HepG2 (cell line): ENCODE measurements at regions not wholly inside any gene's neighbourhood (a gene's known extent, or its start where the extent isn't known, plus 50 kb on each side); places are given as distances from the start of the nearest gene placed in this dataset.

Experiments used
- ATAC-seq: fragments of 200-7000 bp; cut with Tn5 transposase; 3 replicates; pipeline ENCODE4 v1.9.1; 2020; ENCODE audit warnings: mild to moderate bottlenecking, moderate library complexity
- BruUV-seq: library from RNA; stranded (reverse); fragments of 400-500 nt; replicated peaks from 2 replicates; lab custom pipeline; 2021; lab: Mats Ljungman, UMichigan
- CTCF ChIA-PET: fragments of 300-600 bp; formaldehyde crosslinking; extraction: SDS; loops from one replicate; lab custom pipeline; 2021; ENCODE audit warnings: low total read pairs, inconsistent platforms, low intra/inter-chr PET ratio; lab: Yijun Ruan, JAX
- POLR2A ChIA-PET: fragments of 350-600 bp; sonication (Branson Sonifier 250); formaldehyde crosslinking; loops from one replicate; lab custom pipeline; 2020; ENCODE audit warnings: antibody characterized with exemption, inconsistent platforms; lab: Yijun Ruan, JAX
- DNase-seq: peaks from one replicate; pipeline ENCODE4 v3.0.0-alpha.2; 2015; ENCODE audit warnings: low spot score
- FAIRE-seq: peaks from 3 replicates; lab custom pipeline; 2011; peaks lifted over from hg19 to GRCh38; lab: Jason Lieb, UNC
- H2AFZ ChIP-seq: one replicate; pipeline ENCODE4 v1.6.1; 2011; ENCODE audit warnings: low read length, inconsistent platforms
- H3K27ac ChIP-seq: fragments of 300-600 bp; 3 replicates; pipeline ENCODE4 v1.8.0; 2011; ENCODE audit warnings: mixed run types, mild to moderate bottlenecking, mixed read lengths, low read length, inconsistent platforms; ENCODE audit not compliant: insufficient read depth; ENCODE audit errors: extremely low read length
- H3K27me3 ChIP-seq, 2 experiments: fragments of 200-600 bp in 1 of 2; 2 replicates in 1 of 2; 3 replicates in 1 of 2; pipeline versions ENCODE4 v1.6.0 to v1.8.0; 2011; ENCODE audit warnings: low read length in 2 of 2, mild to moderate bottlenecking in 2 of 2, moderate library complexity in 2 of 2, inconsistent platforms in 1 of 2; ENCODE audit not compliant: insufficient read depth in 2 of 2, control insufficient read depth in 1 of 2
- H3K36me3 ChIP-seq, 2 experiments: fragments of 200-600 bp in 1 of 2; replicated peaks in 1 of 2; 2 replicates in 1 of 2; 3 replicates in 1 of 2; pipeline versions ENCODE4 v1.5.1 to v1.8.0; 2011; ENCODE audit warnings: low read length in 2 of 2, inconsistent platforms in 1 of 2; ENCODE audit not compliant: insufficient read depth in 2 of 2, control insufficient read depth in 1 of 2
- H3K4me1 ChIP-seq: 2 replicates; pipeline ENCODE4 v1.5.1; 2012; ENCODE audit warnings: low read length, inconsistent platforms; ENCODE audit not compliant: insufficient read depth
- H3K4me2 ChIP-seq: 2 replicates; pipeline ENCODE4 v1.6.0; 2011; ENCODE audit warnings: low read depth, low read length, inconsistent platforms
- H3K4me3 ChIP-seq, 3 experiments: fragments of 200-600 bp in 1 of 3; sonication (generic), shearing (Covaris generic) in 1 of 3; replicated peaks in 1 of 3; 2 replicates each; pipeline ENCODE4 v1.5.1; 2011 to 2016; ENCODE audit warnings: low read length in 3 of 3, inconsistent platforms in 2 of 3, low read depth in 2 of 3, mild to moderate bottlenecking in 2 of 3, control low read depth in 1 of 3, mixed read lengths in 1 of 3; ENCODE audit not compliant: insufficient read depth in 1 of 3
- H3K79me2 ChIP-seq: one replicate; pipeline ENCODE4 v1.6.1; 2011; ENCODE audit warnings: low read length, inconsistent platforms; ENCODE audit not compliant: insufficient read depth
- H3K9ac ChIP-seq: 2 replicates; pipeline ENCODE4 v1.6.0; 2011; ENCODE audit warnings: mild to moderate bottlenecking, low read depth, low read length, inconsistent platforms; ENCODE audit not compliant: insufficient read depth
- H3K9me3 ChIP-seq: 2 replicates; pipeline ENCODE4 v1.5.1; 2012; ENCODE audit warnings: mild to moderate bottlenecking, low read length
- H4K20me1 ChIP-seq: 2 replicates; pipeline ENCODE4 v1.6.0; 2011; ENCODE audit warnings: inconsistent platforms, mild to moderate bottlenecking, low read length, moderate library complexity; ENCODE audit not compliant: insufficient read depth
- EP300 ChIP-seq, 3 experiments: sonication (generic) in 1 of 3; formaldehyde crosslinking in 1 of 3; IDR thresholded peaks; 2 replicates each; pipeline versions ENCODE4 v1.5.1 to v1.6.1; 2011 to 2020; ENCODE audit warnings: low read depth in 2 of 3, low read length in 2 of 3, borderline replicate concordance in 1 of 3, improper control_type of control experiment in 1 of 3, mild to moderate bottlenecking in 1 of 3, missing genetic modification reagents in 1 of 3, moderate library complexity in 1 of 3
- GABPB1 ChIP-seq: IDR thresholded peaks from 2 replicates; pipeline ENCODE4 v1.6.1; 2016; ENCODE audit warnings: mild to moderate bottlenecking, missing genetic modification reagents, moderate library complexity, missing compliant biosample characterization
- KLF12 ChIP-seq: sonication (generic); formaldehyde crosslinking; IDR thresholded peaks from 2 replicates; pipeline ENCODE4 v1.4.0; 2020; ENCODE audit warnings: missing genetic modification reagents, borderline replicate concordance
- TBX3 ChIP-seq: fragments of 450-650 bp; IDR thresholded peaks from 2 replicates; pipeline ENCODE4 v1.6.1; 2017; ENCODE audit warnings: antibody characterized with exemption, mild to moderate bottlenecking, inconsistent platforms, borderline replicate concordance
- U2AF1 ChIP-seq: fragments of 200-400 bp; formaldehyde crosslinking; optimal IDR thresholded peaks from 2 replicates; pipeline ENCODE3; 2017; ENCODE audit warnings: mild to moderate bottlenecking, low read depth, low read length
- ZNF34 ChIP-seq: sonication (generic); formaldehyde crosslinking; IDR thresholded peaks from 2 replicates; pipeline ENCODE4 v1.4.0; 2020; ENCODE audit warnings: mild to moderate bottlenecking, missing genetic modification reagents, borderline replicate concordance
- WGBS: methylation state at CpG from one replicate; pipeline ENCODE4 v1.1.6; 2017; ENCODE audit warnings: low lambda C conversion rate; 5-methylcytosine and 5-hydroxymethylcytosine counted together
- in situ Hi-C: cut with HindIII; loops from 2 replicates; pipeline ENCODE4 v1.10.0; 2017; ENCODE audit warnings: low pct_unique_long_range_greater_than_20kb; ENCODE audit not compliant: extremely low pct_ligation_motif_present
- intact Hi-C: fragments of 100-400 bp; cut with micrococcal nuclease; formaldehyde crosslinking; loops from one replicate; pipeline ENCODE4 v1.10.0; 2022; ENCODE audit not compliant: unreplicated experiment
- TF ChIP-seq, protein P1 (sequence below): sonication (generic); formaldehyde crosslinking; IDR thresholded peaks from 2 replicates; pipeline ENCODE4 v1.5.0; 2020; ENCODE audit warnings: missing genetic modification reagents
- TF ChIP-seq, protein P2 (sequence below): sonication (generic); formaldehyde crosslinking; IDR thresholded peaks from 2 replicates; pipeline ENCODE4 v1.9.0; 2022; ENCODE audit warnings: low read depth, missing genetic modification reagents
- TF ChIP-seq, protein P3 (sequence below): sonication (generic); formaldehyde crosslinking; IDR thresholded peaks from 2 replicates; pipeline ENCODE4 v1.4.0; 2020; ENCODE audit warnings: mild to moderate bottlenecking, missing genetic modification reagents
- TF ChIP-seq, protein P4 (sequence below): sonication (generic); formaldehyde crosslinking; IDR thresholded peaks from 2 replicates; pipeline ENCODE4 v1.4.0; 2020; ENCODE audit warnings: missing genetic modification reagents, borderline replicate concordance
- TF ChIP-seq, protein P5 (sequence below): sonication (generic); formaldehyde crosslinking; IDR thresholded peaks from 2 replicates; pipeline ENCODE4 v1.8.0; 2023; ENCODE audit warnings: mild to moderate bottlenecking, missing genetic modification reagents

DNA sequence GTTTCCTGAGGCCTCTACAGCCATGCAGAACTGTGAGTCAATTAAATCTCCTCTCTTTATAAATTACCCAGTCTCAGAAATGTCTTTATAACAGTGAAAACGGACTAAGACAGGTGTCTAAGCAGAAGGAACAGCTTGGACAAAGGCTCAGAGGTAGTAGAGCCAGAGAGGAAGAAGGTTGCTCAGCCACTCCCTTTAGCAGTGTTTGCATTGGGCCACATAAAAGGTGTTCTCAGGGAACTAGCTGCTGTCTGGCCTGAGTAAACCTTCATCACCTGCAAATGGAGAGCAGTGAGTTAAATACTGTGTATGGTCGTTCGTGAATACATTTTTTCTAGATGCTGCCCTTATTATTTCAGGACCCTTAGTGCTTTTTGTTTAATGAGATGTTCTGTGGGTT is 383.4 kb downstream of the EFNB2 start:
- in situ Hi-C loops (no loop called here), intact Hi-C loops (no loop called here)
- H3K9ac ChIP-seq, result no peak overlapping the region
- TF ChIP-seq KLF12 (CRISPR knock-in tag), result no peak
- TF ChIP-seq ZNF34 (CRISPR knock-in tag), result no peak
- no peak for TF ChIP-seq U2AF1
- no peak for TF ChIP-seq EP300 (IDR thresholded peaks at IDR 0.05; ENCODE audit: low read depth in 2 of 2, low read length in 2 of 2)
- no peak for TF ChIP-seq EP300 (CRISPR knock-in tag; IDR thresholded peaks at IDR 0.05; ENCODE audit: borderline replicate concordance)
- TF ChIP-seq, protein P1, sequence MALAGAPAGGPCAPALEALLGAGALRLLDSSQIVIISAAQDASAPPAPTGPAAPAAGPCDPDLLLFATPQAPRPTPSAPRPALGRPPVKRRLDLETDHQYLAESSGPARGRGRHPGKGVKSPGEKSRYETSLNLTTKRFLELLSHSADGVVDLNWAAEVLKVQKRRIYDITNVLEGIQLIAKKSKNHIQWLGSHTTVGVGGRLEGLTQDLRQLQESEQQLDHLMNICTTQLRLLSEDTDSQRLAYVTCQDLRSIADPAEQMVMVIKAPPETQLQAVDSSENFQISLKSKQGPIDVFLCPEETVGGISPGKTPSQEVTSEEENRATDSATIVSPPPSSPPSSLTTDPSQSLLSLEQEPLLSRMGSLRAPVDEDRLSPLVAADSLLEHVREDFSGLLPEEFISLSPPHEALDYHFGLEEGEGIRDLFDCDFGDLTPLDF (CRISPR knock-in tag), result no peak
- TF ChIP-seq, protein P2, sequence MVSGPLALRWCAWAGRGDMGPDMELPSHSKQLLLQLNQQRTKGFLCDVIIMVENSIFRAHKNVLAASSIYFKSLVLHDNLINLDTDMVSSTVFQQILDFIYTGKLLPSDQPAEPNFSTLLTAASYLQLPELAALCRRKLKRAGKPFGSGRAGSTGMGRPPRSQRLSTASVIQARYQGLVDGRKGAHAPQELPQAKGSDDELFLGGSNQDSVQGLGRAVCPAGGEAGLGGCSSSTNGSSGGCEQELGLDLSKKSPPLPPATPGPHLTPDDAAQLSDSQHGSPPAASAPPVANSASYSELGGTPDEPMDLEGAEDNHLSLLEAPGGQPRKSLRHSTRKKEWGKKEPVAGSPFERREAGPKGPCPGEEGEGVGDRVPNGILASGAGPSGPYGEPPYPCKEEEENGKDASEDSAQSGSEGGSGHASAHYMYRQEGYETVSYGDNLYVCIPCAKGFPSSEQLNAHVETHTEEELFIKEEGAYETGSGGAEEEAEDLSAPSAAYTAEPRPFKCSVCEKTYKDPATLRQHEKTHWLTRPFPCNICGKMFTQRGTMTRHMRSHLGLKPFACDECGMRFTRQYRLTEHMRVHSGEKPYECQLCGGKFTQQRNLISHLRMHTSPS, result no peak
- TF ChIP-seq, protein P3, sequence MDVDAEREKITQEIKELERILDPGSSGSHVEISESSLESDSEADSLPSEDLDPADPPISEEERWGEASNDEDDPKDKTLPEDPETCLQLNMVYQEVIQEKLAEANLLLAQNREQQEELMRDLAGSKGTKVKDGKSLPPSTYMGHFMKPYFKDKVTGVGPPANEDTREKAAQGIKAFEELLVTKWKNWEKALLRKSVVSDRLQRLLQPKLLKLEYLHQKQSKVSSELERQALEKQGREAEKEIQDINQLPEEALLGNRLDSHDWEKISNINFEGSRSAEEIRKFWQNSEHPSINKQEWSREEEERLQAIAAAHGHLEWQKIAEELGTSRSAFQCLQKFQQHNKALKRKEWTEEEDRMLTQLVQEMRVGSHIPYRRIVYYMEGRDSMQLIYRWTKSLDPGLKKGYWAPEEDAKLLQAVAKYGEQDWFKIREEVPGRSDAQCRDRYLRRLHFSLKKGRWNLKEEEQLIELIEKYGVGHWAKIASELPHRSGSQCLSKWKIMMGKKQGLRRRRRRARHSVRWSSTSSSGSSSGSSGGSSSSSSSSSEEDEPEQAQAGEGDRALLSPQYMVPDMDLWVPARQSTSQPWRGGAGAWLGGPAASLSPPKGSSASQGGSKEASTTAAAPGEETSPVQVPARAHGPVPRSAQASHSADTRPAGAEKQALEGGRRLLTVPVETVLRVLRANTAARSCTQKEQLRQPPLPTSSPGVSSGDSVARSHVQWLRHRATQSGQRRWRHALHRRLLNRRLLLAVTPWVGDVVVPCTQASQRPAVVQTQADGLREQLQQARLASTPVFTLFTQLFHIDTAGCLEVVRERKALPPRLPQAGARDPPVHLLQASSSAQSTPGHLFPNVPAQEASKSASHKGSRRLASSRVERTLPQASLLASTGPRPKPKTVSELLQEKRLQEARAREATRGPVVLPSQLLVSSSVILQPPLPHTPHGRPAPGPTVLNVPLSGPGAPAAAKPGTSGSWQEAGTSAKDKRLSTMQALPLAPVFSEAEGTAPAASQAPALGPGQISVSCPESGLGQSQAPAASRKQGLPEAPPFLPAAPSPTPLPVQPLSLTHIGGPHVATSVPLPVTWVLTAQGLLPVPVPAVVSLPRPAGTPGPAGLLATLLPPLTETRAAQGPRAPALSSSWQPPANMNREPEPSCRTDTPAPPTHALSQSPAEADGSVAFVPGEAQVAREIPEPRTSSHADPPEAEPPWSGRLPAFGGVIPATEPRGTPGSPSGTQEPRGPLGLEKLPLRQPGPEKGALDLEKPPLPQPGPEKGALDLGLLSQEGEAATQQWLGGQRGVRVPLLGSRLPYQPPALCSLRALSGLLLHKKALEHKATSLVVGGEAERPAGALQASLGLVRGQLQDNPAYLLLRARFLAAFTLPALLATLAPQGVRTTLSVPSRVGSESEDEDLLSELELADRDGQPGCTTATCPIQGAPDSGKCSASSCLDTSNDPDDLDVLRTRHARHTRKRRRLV (CRISPR knock-in tag), result no peak
- TF ChIP-seq, protein P4, sequence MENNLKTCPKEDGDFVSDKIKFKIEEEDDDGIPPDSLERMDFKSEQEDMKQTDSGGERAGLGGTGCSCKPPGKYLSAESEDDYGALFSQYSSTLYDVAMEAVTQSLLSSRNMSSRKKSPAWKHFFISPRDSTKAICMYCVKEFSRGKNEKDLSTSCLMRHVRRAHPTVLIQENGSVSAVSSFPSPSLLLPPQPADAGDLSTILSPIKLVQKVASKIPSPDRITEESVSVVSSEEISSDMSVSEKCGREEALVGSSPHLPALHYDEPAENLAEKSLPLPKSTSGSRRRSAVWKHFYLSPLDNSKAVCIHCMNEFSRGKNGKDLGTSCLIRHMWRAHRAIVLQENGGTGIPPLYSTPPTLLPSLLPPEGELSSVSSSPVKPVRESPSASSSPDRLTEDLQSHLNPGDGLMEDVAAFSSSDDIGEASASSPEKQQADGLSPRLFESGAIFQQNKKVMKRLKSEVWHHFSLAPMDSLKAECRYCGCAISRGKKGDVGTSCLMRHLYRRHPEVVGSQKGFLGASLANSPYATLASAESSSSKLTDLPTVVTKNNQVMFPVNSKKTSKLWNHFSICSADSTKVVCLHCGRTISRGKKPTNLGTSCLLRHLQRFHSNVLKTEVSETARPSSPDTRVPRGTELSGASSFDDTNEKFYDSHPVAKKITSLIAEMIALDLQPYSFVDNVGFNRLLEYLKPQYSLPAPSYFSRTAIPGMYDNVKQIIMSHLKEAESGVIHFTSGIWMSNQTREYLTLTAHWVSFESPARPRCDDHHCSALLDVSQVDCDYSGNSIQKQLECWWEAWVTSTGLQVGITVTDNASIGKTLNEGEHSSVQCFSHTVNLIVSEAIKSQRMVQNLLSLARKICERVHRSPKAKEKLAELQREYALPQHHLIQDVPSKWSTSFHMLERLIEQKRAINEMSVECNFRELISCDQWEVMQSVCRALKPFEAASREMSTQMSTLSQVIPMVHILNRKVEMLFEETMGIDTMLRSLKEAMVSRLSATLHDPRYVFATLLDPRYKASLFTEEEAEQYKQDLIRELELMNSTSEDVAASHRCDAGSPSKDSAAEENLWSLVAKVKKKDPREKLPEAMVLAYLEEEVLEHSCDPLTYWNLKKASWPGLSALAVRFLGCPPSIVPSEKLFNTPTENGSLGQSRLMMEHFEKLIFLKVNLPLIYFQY (CRISPR knock-in tag), result no peak
- TF ChIP-seq, protein P5, sequence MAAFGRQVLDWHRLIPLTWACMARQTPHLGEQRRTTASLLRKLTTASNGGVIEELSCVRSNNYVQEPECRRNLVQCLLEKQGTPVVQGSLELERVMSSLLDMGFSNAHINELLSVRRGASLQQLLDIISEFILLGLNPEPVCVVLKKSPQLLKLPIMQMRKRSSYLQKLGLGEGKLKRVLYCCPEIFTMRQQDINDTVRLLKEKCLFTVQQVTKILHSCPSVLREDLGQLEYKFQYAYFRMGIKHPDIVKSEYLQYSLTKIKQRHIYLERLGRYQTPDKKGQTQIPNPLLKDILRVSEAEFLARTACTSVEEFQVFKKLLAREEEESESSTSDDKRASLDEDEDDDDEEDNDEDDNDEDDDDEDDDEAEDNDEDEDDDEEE, result no peak
- no peak for TF ChIP-seq GABPB1 (CRISPR knock-in tag)
- TF ChIP-seq TBX3, result no peak

More for the DNA sequence above, 383.4 kb downstream of the EFNB2 start:
- H3K9me3 ChIP-seq, result no peaks in the 10 kb centered on the region
- no peak overlapping the region for H2AFZ ChIP-seq
- no peaks in the 10 kb centered on the region for H4K20me1 ChIP-seq
- no peak overlapping the region for H3K4me3 ChIP-seq
- no peak overlapping the region for H3K4me2 ChIP-seq
- no peaks in the 10 kb centered on the region for H3K36me3 ChIP-seq
- no peak overlapping the region for H3K27ac ChIP-seq
- ATAC-seq (no peak), DNase-seq (no peak), FAIRE-seq (no peak)
- H3K4me1 ChIP-seq, result no peaks in the 10 kb centered on the region
- H3K27me3 ChIP-seq, result no peaks in the 10 kb centered on the region
- CTCF ChIA-PET, result no interaction called here
- no TSS peak for BruUV-seq
- POLR2A ChIA-PET, result no interaction called here
- 4% methylated on average over 3 of the region's 3 CpGs for WGBS
- H3K79me2 ChIP-seq, result no peaks in the 10 kb centered on the region
